H1 (cell line): ENCODE measurements at regions not wholly inside any gene's neighbourhood (a gene's known extent, or its start where the extent isn't known, plus 50 kb on each side); places are given as distances from the start of the nearest gene placed in this dataset.

Experiments
- CTCF ChIA-PET: fragments of 300-600 bp; sonication (Branson Sonifier 250); formaldehyde crosslinking; loops from one replicate; lab custom pipeline; 2021; ENCODE audit not compliant: partially characterized antibody; lab: Charles Lee
- POLR2A ChIA-PET: fragments of 300-600 bp; sonication (Branson Sonifier 250); formaldehyde crosslinking; loops from one replicate; lab custom pipeline; 2021; ENCODE audit warnings: inconsistent platforms; ENCODE audit not compliant: partially characterized antibody; lab: Charles Lee
- DNase-seq, 2 experiments: peaks; one replicate each; pipeline versions ENCODE4 v3.0.0 to v3.0.0-alpha.2; 2010 to 2022; ENCODE audit warnings: low spot score in 2 of 2, low read depth in 1 of 2, mixed read lengths in 1 of 2
- FAIRE-seq: peaks from 2 replicates; lab custom pipeline; 2011; peaks lifted over from hg19 to GRCh38; lab: Jason Lieb, UNC
- H2AFZ ChIP-seq: 2 replicates; pipeline ENCODE4 v1.8.1; 2012; ENCODE audit warnings: low read length, inconsistent platforms
- H2AK5ac ChIP-seq: 2 replicates; pipeline ENCODE4 v1.6.1; 2013; ENCODE audit warnings: low read depth, low read length
- H2BK120ac ChIP-seq: replicated peaks from 2 replicates; pipeline ENCODE3; 2013; ENCODE audit warnings: low read depth, low read length, inconsistent platforms
- H2BK12ac ChIP-seq: 2 replicates; pipeline ENCODE4 v1.6.1; 2013; ENCODE audit warnings: low read depth, low read length
- H2BK15ac ChIP-seq: 2 replicates; pipeline ENCODE4 v1.6.1; 2013; ENCODE audit warnings: low read length
- H2BK20ac ChIP-seq: 2 replicates; pipeline ENCODE4 v1.6.1; 2013; ENCODE audit warnings: low read length
- H2BK5ac ChIP-seq: 2 replicates; pipeline ENCODE4 v1.6.1; 2013; ENCODE audit warnings: low read depth, low read length
- H3K14ac ChIP-seq: 2 replicates; pipeline ENCODE4 v1.6.1; 2013; ENCODE audit warnings: inconsistent platforms; ENCODE audit not compliant: insufficient read length
- H3K18ac ChIP-seq: 2 replicates; pipeline ENCODE4 v1.6.1; 2013; ENCODE audit warnings: low read length; ENCODE audit errors: extremely low read depth
- H3K23ac ChIP-seq: 2 replicates; pipeline ENCODE4 v1.6.1; 2013; ENCODE audit warnings: inconsistent platforms; ENCODE audit not compliant: insufficient read length
- H3K23me2 ChIP-seq: 2 replicates; pipeline ENCODE4 v1.6.1; 2013; ENCODE audit warnings: low read depth, low read length
- H3K27ac ChIP-seq: 2 replicates; pipeline ENCODE4 v1.6.1; 2011; ENCODE audit warnings: low read depth, low read length, inconsistent platforms
- H3K27me3 ChIP-seq, 4 experiments: replicated peaks in 1 of 4; 1 replicate in 1 of 4; 2 replicates in 3 of 4; pipeline versions ENCODE4 v1.6.1 to v1.8.1; 2011 to 2013; ENCODE audit warnings: low read length in 3 of 4, mild to moderate bottlenecking in 3 of 4, inconsistent platforms in 2 of 4, mixed read lengths in 2 of 4, moderate library complexity in 1 of 4; ENCODE audit not compliant: control insufficient read depth in 3 of 4, insufficient read depth in 3 of 4; ENCODE audit errors: extremely low read depth in 1 of 4
- H3K36me3 ChIP-seq, 4 experiments: 2 replicates each; pipeline versions ENCODE4 v1.6.1 to v1.8.1; 2011 to 2013; ENCODE audit warnings: mild to moderate bottlenecking in 4 of 4, low read length in 3 of 4, moderate library complexity in 2 of 4, control low read depth in 1 of 4, inconsistent platforms in 1 of 4; ENCODE audit not compliant: insufficient read depth in 4 of 4, control insufficient read depth in 2 of 4
- H3K4ac ChIP-seq: replicated peaks from 2 replicates; pipeline ENCODE3; 2013; ENCODE audit warnings: low read length, low read depth, mixed read lengths, inconsistent platforms; ENCODE audit not compliant: insufficient read length
- H3K4me1 ChIP-seq, 4 experiments: replicated peaks in 1 of 4; 1 replicate in 1 of 4; 2 replicates in 3 of 4; pipeline versions ENCODE4 v1.6.1 to v1.8.1; 2011 to 2013; ENCODE audit warnings: low read length in 3 of 4, inconsistent platforms in 2 of 4, mixed read lengths in 1 of 4; ENCODE audit not compliant: insufficient read depth in 4 of 4, control insufficient read depth in 3 of 4
- H3K4me2 ChIP-seq, 2 experiments: 2 replicates each; pipeline versions ENCODE4 v1.6.1 to v1.8.1; 2011 to 2013; ENCODE audit warnings: low read depth in 2 of 2, low read length in 2 of 2, control low read depth in 1 of 2, inconsistent platforms in 1 of 2, mild to moderate bottlenecking in 1 of 2; ENCODE audit not compliant: insufficient read depth in 1 of 2
- H3K4me3 ChIP-seq, 4 experiments: fragments of 200-600, 300-600 bp in 1 of 4; sonication (generic), shearing (Covaris generic), sonication (Bioruptor Twin) in 1 of 4; 2 replicates each; pipeline versions ENCODE4 v1.5.1 to v1.8.1; 2011 to 2016; ENCODE audit warnings: low read length in 4 of 4, low read depth in 3 of 4, control low read depth in 2 of 4, inconsistent platforms in 2 of 4, mild to moderate bottlenecking in 2 of 4, mixed read lengths in 1 of 4, moderate library complexity in 1 of 4; ENCODE audit not compliant: insufficient read depth in 2 of 4; ENCODE audit errors: extremely low read depth in 1 of 4
- H3K56ac ChIP-seq: replicated peaks from 2 replicates; pipeline ENCODE3; 2013; ENCODE audit warnings: low read depth, mild to moderate bottlenecking, mixed read lengths, low read length, inconsistent platforms; ENCODE audit not compliant: insufficient read length
- H3K79me1 ChIP-seq: 2 replicates; pipeline ENCODE4 v1.6.1; 2013; ENCODE audit warnings: low read depth, low read length, control low read depth
- H3K79me2 ChIP-seq, 2 experiments: 2 replicates each; pipeline versions ENCODE4 v1.6.1 to v1.8.1; 2012 to 2013; ENCODE audit warnings: low read length in 2 of 2, mild to moderate bottlenecking in 2 of 2, inconsistent platforms in 1 of 2; ENCODE audit not compliant: insufficient read depth in 2 of 2, control insufficient read depth in 1 of 2
- H3K9ac ChIP-seq, 4 experiments: replicated peaks in 1 of 4; 1 replicate in 1 of 4; 2 replicates in 3 of 4; pipeline versions ENCODE4 v1.6.1 to v1.8.1; 2011 to 2013; ENCODE audit warnings: low read depth in 3 of 4, low read length in 3 of 4, control low read depth in 2 of 4, mild to moderate bottlenecking in 2 of 4, moderate library complexity in 2 of 4, inconsistent platforms in 1 of 4; ENCODE audit errors: extremely low read depth in 1 of 4
- H3K9me3 ChIP-seq, 2 experiments: 2 replicates each; pipeline versions ENCODE4 v1.6.1 to v1.8.1; 2012 to 2013; ENCODE audit warnings: mild to moderate bottlenecking in 2 of 2, moderate library complexity in 2 of 2, control low read depth in 1 of 2, inconsistent platforms in 1 of 2, low read depth in 1 of 2, low read length in 1 of 2, mixed read lengths in 1 of 2; ENCODE audit not compliant: insufficient read depth in 2 of 2
- H4K20me1 ChIP-seq, 2 experiments: replicated peaks in 1 of 2; 2 replicates each; pipeline versions ENCODE3 to v1.8.1; 2011 to 2013; ENCODE audit warnings: inconsistent platforms in 2 of 2, low read length in 2 of 2, mild to moderate bottlenecking in 1 of 2; ENCODE audit not compliant: insufficient read depth in 2 of 2, control insufficient read depth in 1 of 2
- H4K5ac ChIP-seq: 2 replicates; pipeline ENCODE4 v1.6.1; 2013; ENCODE audit warnings: low read length, low read depth, mixed read lengths, inconsistent platforms; ENCODE audit not compliant: insufficient read length
- H4K8ac ChIP-seq: 2 replicates; pipeline ENCODE4 v1.8.0; 2013; ENCODE audit warnings: mild to moderate bottlenecking, moderate library complexity, low read length, inconsistent platforms; ENCODE audit not compliant: insufficient read depth; ENCODE audit errors: extremely low read depth
- H4K91ac ChIP-seq: replicated peaks from 2 replicates; pipeline ENCODE3; 2013; ENCODE audit warnings: low read length, mixed read lengths, inconsistent platforms; ENCODE audit not compliant: insufficient read length
- ATF2 ChIP-seq: IDR thresholded peaks from 2 replicates; pipeline ENCODE4 v1.6.1; 2012; ENCODE audit warnings: low read length, inconsistent platforms
- CBX5 ChIP-seq: fragments of 300-800, 300-1000 bp; sonication (generic); IDR thresholded peaks from 2 replicates; pipeline ENCODE4 v1.7.1; 2016; ENCODE audit warnings: antibody characterized with exemption, low read length, low read depth
- CBX8 ChIP-seq: fragments of 300-800, 300-1000 bp; sonication (generic); IDR thresholded peaks from 2 replicates; pipeline ENCODE4 v1.7.1; 2016; ENCODE audit warnings: low read depth, low read length, borderline replicate concordance
- CHD1 ChIP-seq: IDR thresholded peaks from 2 replicates; pipeline ENCODE4 v1.6.1; 2012; ENCODE audit warnings: low read depth, low read length, improper control_type of control experiment
- EGR1 ChIP-seq: IDR thresholded peaks from 2 replicates; pipeline ENCODE4 v1.6.1; 2011; ENCODE audit warnings: low read depth, low read length, borderline replicate concordance
- FOSL1 ChIP-seq: IDR thresholded peaks from 2 replicates; pipeline ENCODE4 v1.6.1; 2011; ENCODE audit warnings: mild to moderate bottlenecking, low read depth, low read length, moderate library complexity; ENCODE audit not compliant: insufficient read depth
- GABPA ChIP-seq: IDR thresholded peaks from 2 replicates; pipeline ENCODE4 v1.6.1; 2011; ENCODE audit warnings: mild to moderate bottlenecking, low read length, moderate library complexity, borderline replicate concordance; ENCODE audit not compliant: insufficient read depth
- GTF2F1 ChIP-seq: IDR thresholded peaks from 2 replicates; pipeline ENCODE4 v1.6.1; 2012; ENCODE audit warnings: low read depth, low read length, improper control_type of control experiment, borderline replicate concordance
- KDM4A ChIP-seq: IDR thresholded peaks from one replicate; pipeline ENCODE4 v1.7.1; 2012; ENCODE audit warnings: low read depth, mild to moderate bottlenecking, moderate library complexity, low read length, inconsistent platforms; ENCODE audit not compliant: severe bottlenecking
- PHF8 ChIP-seq: fragments of 200-600 bp; sonication (generic); conservative IDR thresholded peaks from 2 replicates; pipeline ENCODE4 v1.7.1; 2012; ENCODE audit warnings: low read depth, mild to moderate bottlenecking, inconsistent platforms, low read length, moderate library complexity
- POLR2A ChIP-seq, 2 experiments: IDR thresholded peaks; 1 replicate in 1 of 2; 2 replicates in 1 of 2; pipeline ENCODE4 v1.6.1; 2011; ENCODE audit warnings: low read depth in 2 of 2, low read length in 2 of 2, mild to moderate bottlenecking in 2 of 2; ENCODE audit errors: control extremely low read depth in 1 of 2
- POU5F1 ChIP-seq: IDR thresholded peaks from 2 replicates; pipeline ENCODE4 v1.6.1; 2011; ENCODE audit warnings: low read depth, mild to moderate bottlenecking, low read length, moderate library complexity
- SIX5 ChIP-seq: IDR thresholded peaks from 2 replicates; pipeline ENCODE4 v1.6.1; 2011; ENCODE audit warnings: mild to moderate bottlenecking, low read depth, low read length
- TBP ChIP-seq: IDR thresholded peaks from 2 replicates; pipeline ENCODE4 v1.6.1; 2011; ENCODE audit warnings: low read depth, low read length, improper control_type of control experiment
- TEAD4 ChIP-seq: IDR thresholded peaks from 2 replicates; pipeline ENCODE4 v1.6.1; 2012; ENCODE audit warnings: low read depth, low read length, inconsistent platforms, mixed read lengths
- WGBS, 2 experiments: shearing (Covaris generic) in 1 of 2; methylation state at CpG; one replicate each; pipeline versions ENCODE4 v1.1.6 to v1.1.7; 2013 to 2015; ENCODE audit warnings: low lambda C conversion rate in 2 of 2, mixed read lengths in 2 of 2, inconsistent platforms in 1 of 2, low coverage in 1 of 2, missing lambda C conversion rate in 1 of 2; ENCODE audit not compliant: insufficient replicate concordance in 2 of 2, insufficient coverage in 1 of 2, insufficient read length in 1 of 2; ENCODE audit errors: extremely low coverage in 1 of 2, missing lambda C conversion rate in 1 of 2; 5-methylcytosine and 5-hydroxymethylcytosine counted together

- no peak overlapping the region for H3K14ac ChIP-seq
- no peak overlapping the region for H2AK5ac ChIP-seq
- no peak overlapping the region for H4K91ac ChIP-seq
- H3K79me2 ChIP-seq = no peaks in the 10 kb centered on the region
- H3K23ac ChIP-seq = no peak overlapping the region
- no peak overlapping the region for H3K4me2 ChIP-seq
- H3K18ac ChIP-seq = no peak overlapping the region
- no peaks in the 10 kb centered on the region for H3K36me3 ChIP-seq
- no peak overlapping the region for H2BK120ac ChIP-seq
- H3K79me1 ChIP-seq = no peaks in the 10 kb centered on the region
- no peak overlapping the region for H2BK5ac ChIP-seq
- DNase-seq (no peak), FAIRE-seq (no peak)
- no peaks in the 10 kb centered on the region for H3K27me3 ChIP-seq
- 0 out of 7 replicates have a peak, but pooled peaks cover 0 to 2% (median 0%) of the 10 kb centered on the region in 4 experiments for H3K4me1 ChIP-seq
- ChIA-PET CTCF (no interaction called here), POLR2A (no interaction called here)
- H2BK20ac ChIP-seq = no peak overlapping the region
- H2BK15ac ChIP-seq = no peak overlapping the region
- H3K9ac ChIP-seq = no peak overlapping the region
- no peaks in the 10 kb centered on the region for H3K9me3 ChIP-seq
- H2BK12ac ChIP-seq = no peak overlapping the region
- WGBS, 2 experiments = 90% methylated on average over 4 of the region's 4 CpGs; no CpG with 5 or more reads in 1 of the 2 experiments
- no peak overlapping the region for H3K4me3 ChIP-seq
- H4K20me1 ChIP-seq = no peaks in the 10 kb centered on the region
- H4K8ac ChIP-seq = no peak overlapping the region
- H3K23me2 ChIP-seq = no peaks in the 10 kb centered on the region
- H4K5ac ChIP-seq = no peak overlapping the region
- no peak overlapping the region for H3K27ac ChIP-seq
- no peak overlapping the region for H3K4ac ChIP-seq
- H3K56ac ChIP-seq = no peak overlapping the region
- H2AFZ ChIP-seq = no peak overlapping the region
- TF ChIP-seq PHF8 = no peak
- TF ChIP-seq POLR2A (IDR thresholded peaks at IDR 0.05; ENCODE audit: control extremely low read depth in 1 of 2, low read depth in 2 of 2, low read length in 2 of 2) = no peak
- TF ChIP-seq GABPA = no peak
- TF ChIP-seq ATF2 = no peak
- TF ChIP-seq TEAD4 = no peak
- no peak for TF ChIP-seq CHD1
- TF ChIP-seq CBX8 = no peak
- TF ChIP-seq KDM4A = no peak
- TF ChIP-seq SIX5 = no peak
- no peak for TF ChIP-seq POU5F1
- TF ChIP-seq GTF2F1 = no peak
- no peak for TF ChIP-seq CBX5
- TF ChIP-seq TBP = no peak
- no peak for TF ChIP-seq FOSL1
- no peak for TF ChIP-seq EGR1
Observed at GRCh38 chr7:35555934-35556333, 139.0 kb downstream of the HERPUD2 start.
